ENCODE measurements at regions not wholly inside any gene's neighbourhood (a gene's known extent, or its start where the extent isn't known, plus 50 kb on each side); places are given as distances from the start of the nearest gene placed in this dataset.
"Not testable (repeated sequence)": the region's sequence is repeated elsewhere in the genome, so short reads cannot be mapped to it uniquely, and the experiment has no call there.

DNA sequence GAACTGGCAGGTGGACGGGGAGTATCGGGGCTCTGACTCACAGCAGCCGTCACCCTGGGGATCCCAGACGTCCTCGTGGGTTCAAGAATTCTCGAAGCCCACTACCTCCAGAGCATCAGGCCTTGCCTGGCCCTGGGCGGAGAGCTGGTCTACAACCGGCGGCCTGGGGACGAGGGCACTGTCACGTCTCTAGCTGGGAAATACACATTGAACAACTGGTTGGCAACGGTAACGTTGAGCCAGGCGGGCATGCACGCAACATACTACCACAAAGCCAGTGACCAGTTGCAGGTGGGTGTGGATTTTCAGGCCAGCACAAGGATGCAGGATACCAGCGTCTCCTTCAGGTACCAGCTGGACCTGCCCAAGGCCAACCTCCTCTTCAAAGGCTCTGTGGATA, 166.5 kb downstream of the POTEG start:
- not testable (repeated sequence) for ATAC-seq

GRCh38 chr14:19268047-19268627, 166.0 kb downstream of the POTEG start:
- ATAC-seq: not testable (repeated sequence)

DNA sequence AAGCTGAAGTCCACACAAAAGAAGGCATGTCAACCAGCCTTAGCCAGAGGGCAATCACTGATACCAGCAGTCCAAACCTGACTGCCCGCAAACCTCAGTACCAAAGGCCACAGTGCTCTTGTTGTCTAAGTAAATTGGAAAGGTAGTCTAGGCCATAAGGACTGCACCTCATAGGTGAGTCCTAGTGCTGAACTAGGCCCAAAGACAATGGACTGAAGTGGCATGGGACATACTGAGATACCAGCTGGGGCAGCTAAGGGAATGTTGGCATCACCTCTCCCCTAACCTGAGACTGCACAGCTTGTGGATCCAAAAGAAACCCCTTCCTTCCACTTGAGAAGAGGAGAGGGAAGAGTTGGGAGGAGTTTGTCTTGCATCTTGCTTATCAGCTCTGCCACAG, 161.9 kb downstream of the POTEG start:
- ATAC-seq: not testable (repeated sequence)

DNA sequence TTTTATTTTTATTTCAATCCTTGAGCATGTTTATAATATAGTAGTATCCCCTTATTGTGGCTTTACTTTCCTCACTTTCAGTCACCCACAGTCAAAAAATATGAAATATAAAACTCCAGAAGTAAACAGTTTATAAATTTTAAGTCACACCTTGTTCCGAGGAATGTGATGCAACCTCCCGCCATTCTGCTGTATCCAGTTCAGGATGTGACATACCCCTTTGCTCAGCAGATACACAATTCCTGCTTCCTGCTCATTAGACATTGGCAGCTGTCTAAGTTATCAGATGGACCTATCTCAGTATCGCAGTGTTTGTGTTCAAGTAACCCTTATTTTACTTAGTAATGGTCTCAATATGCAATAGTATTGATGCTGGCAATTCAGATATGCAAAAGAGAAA, 144.5 kb downstream of the POTEG start:
- not testable (repeated sequence) for ATAC-seq

- peak; percentile 19 for ATAC-seq
Observed at GRCh38 chr14:19300243-19300642, 133.9 kb downstream of the POTEG start.

DNA sequence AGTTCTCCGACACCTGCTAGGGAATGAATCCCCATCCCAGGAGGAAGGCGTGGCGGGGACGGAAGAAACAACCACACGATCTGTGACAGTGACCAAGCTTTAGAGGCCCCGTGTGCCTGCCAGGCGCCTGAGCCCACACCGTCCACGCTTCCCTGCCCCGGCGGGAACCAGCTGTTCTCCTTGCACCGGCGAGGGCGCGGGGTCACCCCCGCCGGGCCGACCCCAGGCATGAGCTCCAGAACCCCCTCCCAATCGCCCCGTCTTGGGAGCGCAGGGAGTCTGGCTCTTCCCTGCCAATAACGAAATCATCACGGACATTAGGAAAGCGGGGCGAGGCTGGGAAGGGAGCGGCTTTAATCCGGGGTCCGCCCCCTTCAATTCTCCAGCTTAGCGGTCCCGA, 133.3 kb downstream of the POTEG start:
- ATAC-seq: not testable (repeated sequence)

- ATAC-seq: not testable (repeated sequence)
Observed at GRCh38 chr14:19303844-19304243, 130.3 kb downstream of the POTEG start.

DNA sequence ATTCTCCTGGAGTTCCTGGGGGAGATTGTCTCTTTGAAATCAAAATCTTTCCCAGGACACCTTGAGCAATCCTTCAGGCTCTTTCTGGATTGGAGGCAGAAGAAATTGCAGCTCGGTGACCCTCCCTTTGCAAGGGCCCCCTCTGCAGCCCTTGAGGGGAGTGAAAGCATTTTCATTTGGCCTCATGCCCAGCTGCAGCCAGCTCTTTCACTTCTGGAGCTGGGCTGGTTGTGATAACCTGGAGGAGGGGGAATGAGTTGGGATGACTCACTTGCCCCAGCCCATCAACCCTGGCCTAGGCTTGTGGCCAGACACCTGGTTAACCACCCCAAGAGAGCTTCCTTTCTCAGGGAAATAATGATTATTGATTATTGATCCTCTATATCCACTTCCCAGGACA, 129.7 kb downstream of the POTEG start:
- not testable (repeated sequence) for ATAC-seq

DNA sequence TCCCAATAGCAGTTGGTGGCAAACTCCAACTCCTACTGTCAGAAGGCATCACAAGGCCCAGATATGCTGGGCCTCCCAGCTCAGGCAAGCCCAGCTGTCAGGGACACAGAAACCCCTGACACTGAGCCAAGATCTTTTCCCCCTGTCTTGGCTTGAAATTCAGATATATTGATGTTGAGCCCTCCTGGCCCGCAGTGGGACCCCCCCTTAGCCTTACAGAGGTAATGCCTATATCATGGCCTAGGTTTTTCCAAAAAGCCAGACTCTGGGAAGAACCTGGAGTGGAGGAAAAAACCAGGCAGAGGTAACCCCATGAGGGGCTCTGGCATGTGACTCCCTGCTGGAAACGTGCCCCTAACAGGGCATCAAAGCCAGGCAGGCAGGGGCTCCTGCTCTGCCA, 129.2 kb downstream of the POTEG start:
- not testable (repeated sequence) for ATAC-seq

DNA sequence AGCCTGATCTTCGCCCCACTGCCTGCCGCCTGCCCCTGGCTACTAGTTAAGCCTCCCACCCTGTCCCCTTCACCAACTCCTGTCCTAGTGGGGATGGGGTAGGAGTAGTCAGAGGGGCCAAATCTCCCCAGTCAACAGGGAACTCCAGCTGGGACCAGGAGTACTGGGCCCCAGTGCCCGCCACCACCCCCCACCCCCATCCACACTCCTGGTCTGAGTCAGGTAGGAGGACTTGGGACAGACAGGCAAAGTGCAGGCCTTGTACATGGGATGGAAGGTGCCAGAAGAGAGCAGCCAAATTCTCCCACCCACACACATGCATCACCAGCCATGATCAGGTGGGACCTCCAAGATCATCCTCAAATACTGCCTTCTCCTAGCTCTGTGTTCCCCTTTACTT, 128.4 kb downstream of the POTEG start:
- ATAC-seq: not testable (repeated sequence)

GRCh38 chr14:19306405-19306804, 127.7 kb downstream of the POTEG start:
- not testable (repeated sequence) for ATAC-seq

GRCh38 chr14:19311023-19311422, 123.1 kb downstream of the POTEG start:
- ATAC-seq: not testable (repeated sequence)

- not testable (repeated sequence) for ATAC-seq
Observed at GRCh38 chr14:19330678-19331077, 103.5 kb downstream of the POTEG start.

DNA sequence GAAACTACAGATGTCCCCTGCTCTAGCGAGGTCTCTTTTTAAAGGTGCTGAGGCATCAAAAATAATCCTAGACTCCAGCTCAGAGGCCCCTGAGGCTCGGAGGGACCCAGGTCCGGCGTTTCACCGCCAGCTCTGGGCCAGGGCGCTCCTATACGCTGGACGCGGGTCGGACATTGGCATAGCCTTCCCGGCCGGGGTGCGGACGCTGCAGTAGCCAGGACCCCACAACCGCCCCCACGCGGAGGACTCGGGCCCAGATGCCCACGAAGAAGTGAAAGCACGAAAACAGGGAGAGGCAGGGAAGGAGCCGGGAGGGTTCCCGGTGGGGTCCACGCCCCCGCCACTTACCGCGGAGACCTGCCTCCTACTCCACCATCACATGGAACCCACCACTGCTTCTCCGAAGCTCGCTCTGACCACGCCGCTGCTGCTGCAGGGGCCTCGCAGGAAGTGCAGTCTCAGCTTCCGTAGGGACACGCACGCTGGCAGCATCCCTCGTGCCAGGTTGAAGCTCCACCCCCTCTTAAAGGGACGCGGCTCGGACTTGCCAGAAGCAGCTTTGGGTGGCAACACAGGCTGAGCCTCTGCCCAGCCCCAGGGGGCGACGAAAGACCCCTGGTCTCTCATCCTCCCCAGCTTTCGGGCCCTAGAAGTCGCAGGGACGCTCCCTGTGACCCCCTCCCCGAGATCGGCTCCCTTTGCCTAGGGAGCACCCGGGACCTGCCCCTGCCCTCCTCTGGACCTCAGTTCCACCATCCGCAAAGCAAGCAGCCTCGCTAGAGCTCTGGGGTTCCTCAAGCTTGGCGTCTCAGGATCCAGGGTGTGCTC, 96.7 kb downstream of the POTEG start:
- ATAC-seq: peak; percentile 35

- not testable (repeated sequence) for ATAC-seq
Observed at GRCh38 chr14:19338060-19338372, 96.1 kb downstream of the POTEG start.

- not testable (repeated sequence) for ATAC-seq
Observed at GRCh38 chr14:19340976-19341375, 93.2 kb downstream of the POTEG start.

- ATAC-seq: not testable (repeated sequence)
Observed at GRCh38 chr14:19341627-19342026, 92.5 kb downstream of the POTEG start.

DNA sequence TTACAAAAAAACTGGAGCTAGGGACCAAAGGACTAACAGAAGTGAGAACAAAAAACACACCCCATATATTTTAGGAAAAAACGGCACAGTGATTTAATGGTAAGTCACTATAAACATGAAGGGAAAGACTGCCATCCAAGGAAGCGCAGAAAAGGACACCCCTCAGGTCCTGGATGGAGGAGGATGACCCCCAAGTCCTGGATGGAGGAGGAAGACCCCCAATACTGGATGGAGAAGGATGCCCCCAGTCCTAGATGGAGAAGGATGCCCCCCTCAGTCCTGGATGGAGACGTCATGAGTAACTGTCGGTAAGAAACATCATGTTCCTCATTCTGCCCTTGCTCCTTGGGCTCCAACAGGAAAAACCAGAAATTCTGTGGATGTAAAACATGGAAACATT, 89.9 kb downstream of the POTEG start:
- not testable (repeated sequence) for ATAC-seq

DNA sequence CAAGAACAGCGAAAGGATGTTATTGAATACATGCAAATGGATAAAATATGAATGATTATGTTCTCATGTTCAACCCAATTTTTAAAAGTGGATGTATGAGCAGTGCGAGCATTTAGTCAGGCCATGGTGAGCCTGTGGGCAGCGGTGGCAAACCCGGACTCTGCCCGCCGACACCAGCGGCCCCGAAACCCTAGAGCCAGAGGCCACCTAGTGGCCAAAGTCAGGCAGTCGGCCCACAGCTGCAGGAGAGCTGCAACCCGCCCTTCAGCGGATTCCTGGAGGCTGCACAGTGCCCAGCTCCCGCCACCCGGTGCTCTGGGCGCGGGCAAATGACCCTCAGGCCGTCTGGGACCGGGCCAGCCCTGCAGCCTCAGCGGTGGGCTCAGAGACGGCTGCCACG, 89.5 kb downstream of the POTEG start:
- not testable (repeated sequence) for ATAC-seq

DNA sequence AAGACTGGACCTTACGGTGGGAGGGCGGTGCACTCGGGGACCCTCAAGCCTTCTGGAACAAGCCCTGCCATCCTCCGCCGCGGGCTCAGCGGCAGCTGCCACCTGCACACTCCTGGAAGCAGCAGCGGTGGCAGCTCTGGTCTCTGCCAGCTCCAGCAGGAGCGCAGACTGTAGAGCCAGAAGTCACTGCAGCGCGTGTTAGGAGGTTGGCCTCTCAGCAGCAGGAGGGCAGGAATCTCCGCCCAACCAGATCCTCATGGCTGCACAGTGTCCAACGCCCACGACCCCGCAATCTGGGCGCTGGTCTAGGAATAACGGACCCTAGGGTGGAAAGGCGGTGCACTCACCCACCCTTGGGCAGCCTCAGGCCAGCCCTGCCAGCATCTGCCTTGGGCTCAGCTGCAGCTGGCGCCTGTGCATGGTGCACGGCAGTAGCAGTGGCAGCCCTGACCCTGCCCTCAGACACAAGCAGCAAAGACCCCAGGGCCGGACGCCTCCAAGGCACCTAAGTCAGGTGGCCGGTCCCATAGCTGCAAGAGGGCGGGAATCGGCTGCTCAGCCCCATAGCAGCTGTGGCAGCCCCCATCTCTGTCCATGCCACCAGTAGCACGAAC, 88.7 kb downstream of the POTEG start:
- ATAC-seq: not testable (repeated sequence)

DNA sequence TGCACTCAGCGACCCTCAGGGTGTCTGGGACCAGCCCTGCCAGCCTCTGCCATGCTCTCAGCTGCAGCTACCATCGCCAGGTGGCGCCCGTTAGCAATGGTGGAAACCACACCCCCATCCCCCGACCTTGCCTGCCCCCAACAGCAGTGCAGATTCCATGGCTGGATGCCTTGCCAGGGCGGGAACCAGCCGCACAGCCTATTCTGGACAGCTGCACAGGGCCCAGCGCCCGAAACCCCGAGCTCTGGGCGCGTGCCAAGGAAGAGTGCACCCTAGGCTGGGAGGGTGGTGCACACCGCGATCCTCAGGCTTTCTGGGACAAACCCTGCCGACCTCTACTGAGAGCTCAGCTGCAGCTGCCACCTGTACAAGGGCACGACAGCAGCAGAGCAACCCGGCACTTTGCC, 88.1 kb downstream of the POTEG start:
- ATAC-seq: not testable (repeated sequence)

DNA sequence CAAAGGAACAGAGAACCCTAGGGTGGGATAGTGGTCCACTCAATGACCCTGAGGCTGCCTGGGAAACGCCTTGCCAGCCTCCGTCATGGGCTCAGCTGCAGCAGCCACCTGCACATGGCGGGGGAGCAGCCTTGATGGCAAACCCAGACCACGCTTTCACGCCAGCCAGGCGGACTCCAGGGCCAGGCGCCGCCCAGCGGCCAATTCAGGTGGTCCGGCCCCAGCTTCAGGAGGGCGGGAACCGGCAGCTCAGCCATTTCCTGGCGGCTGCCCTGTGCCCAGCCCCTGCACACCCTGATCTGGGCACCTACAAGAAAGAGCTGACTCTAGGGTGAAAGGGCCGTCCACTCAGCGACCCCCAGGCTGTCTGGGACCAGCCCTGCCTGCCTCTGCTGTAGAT, 87.5 kb downstream of the POTEG start:
- not testable (repeated sequence) for ATAC-seq

DNA sequence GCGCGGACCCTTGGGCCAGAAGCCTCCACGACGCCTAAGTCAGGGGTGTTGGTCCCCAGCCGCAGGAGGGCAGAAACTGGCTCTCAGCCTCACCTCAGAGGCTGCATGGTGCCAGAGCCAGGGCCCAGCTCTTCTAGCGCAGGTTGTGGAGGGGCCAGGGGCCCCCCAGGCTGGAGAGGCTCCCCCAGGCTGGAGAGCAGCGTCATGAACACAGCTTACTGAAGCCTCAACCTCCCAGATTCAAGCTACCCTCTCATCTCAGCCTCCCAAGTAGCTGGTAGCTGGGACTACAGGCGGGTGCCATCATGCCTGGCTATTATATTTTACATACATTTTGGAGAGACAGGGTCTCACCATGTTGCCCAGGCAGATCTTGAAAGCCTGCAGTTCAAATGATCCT, 87.0 kb downstream of the POTEG start:
- ATAC-seq: not testable (repeated sequence)

Data from esophagus mucosa (tissue), 1 donor.